HG02759 (cell line): ENCODE measurements at regions not wholly inside any gene's neighbourhood (a gene's known extent, or its start where the extent isn't known, plus 50 kb on each side); places are given as distances from the start of the nearest gene placed in this dataset.

Source experiments
- ATAC-seq: cut with Tn5 transposase; IDR thresholded peaks from one replicate; pipeline ENCODE4 v1.9.1; 2021; ENCODE audit warnings: mild to moderate bottlenecking, moderate library complexity; ENCODE audit not compliant: unreplicated experiment

- no peak for ATAC-seq
Observed at GRCh38 chr12:13843841-13844240, 137.6 kb downstream of the GRIN2B start.

GRCh38 chr12:13841358-13841757, 140.0 kb downstream of the GRIN2B start:
- ATAC-seq, result no peak

DNA sequence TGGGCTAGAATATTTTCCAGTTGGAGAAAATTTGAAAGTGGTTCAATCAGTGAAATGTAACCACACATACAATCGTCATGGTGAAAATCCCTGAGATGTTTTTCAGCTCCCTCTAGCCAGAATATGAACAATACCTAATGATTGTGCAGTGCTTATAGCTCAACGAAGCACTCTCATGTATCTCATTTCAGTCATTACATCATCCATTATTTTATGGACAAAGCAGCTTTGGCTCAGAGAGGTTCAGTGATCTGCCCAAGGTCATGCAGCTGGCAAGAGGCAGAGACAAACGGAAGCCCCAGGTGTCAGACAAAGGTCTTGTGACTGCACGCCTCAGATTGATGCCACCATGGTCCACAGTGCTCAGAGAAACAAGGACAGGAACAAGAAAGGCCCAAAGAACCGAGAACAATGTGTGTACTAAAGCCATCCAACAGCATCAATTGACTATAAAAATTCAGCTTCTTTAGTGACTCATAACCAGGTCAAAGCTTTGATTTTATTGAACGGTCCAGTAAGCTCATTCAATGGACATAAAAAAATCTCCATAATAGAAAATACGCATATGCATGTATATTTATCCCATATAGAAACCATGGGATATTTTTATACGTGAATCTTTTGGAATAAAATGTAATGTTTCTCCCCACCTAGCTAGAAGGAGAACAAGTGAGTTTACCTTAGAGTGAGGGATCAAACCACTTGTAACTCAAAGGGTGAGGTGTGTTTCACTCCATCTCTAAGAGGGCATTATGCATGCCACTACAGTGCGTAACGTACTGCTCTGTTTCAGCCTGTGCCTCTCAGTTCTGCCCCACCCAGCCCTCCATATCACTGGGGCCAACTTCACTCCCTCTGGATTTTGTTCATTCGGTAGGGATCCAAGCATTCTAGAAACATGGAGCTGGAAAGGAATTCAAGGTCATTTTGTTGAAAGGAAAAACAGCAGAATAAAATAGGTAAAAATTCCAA, 141.8 kb downstream of the GRIN2B start:
- ATAC-seq, result no peak

DNA sequence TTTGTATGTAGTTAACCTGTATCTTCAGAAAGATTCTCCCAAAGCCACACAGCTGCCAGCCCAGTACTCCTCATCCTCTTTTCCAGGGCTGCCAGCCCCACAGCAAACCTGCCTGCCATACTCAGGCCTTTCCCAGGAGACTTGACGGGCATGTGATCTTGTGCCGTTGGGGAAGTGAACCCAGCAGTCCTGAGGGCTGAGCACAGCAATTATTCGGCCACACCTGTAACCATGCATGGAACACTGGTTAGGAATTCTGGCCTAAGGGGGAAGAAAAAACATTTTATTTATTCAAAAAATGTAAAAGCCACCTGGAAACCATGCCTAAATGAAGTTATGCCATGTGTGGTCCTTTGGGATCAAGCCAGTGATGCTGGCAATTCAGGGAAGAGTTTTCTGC, 145.3 kb downstream of the GRIN2B start:
- ATAC-seq, result no peak

DNA sequence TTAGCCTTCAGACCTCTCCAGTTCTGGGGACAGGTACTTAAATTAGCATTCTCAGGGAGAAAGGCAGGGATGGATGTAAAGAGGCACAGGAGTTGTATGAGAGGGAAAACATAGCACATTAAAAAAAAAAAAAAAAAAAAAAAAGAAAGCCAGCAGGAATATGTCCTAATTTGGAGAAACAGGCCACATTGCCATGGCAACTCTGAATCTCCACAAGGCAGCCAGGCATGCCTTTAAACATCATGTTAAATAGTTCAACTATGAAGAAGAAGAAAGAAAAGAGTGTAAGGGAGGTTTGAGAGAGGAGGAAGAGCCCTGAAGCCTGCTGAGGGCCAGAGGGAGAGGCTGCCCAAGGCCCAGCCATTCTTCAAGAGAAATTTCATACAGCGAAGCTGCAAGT, 145.8 kb downstream of the GRIN2B start:
- no peak for ATAC-seq

- no peak for ATAC-seq
Observed at GRCh38 chr12:13834241-13834640, 147.2 kb downstream of the GRIN2B start.

DNA sequence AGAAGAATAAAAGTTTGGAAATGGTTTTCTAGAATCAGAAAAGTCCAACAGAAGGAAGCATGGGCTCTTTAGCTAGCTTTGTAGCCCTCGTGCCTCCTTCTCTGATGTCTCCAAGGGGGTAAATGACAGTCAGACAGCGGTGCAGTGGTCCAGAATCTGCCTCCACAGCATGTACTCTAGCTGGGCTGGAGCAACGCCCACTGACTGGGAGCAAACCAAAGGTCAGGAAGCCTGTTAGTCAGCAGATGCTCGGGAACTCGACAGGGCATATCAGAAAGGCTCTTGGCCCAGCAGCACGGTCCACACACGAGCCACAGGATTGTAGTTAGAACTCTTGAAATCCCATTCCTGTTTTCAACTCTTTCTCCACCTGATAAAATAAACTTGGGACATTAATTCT, 164.3 kb downstream of the GRIN2B start:
- ATAC-seq, result no peak

DNA sequence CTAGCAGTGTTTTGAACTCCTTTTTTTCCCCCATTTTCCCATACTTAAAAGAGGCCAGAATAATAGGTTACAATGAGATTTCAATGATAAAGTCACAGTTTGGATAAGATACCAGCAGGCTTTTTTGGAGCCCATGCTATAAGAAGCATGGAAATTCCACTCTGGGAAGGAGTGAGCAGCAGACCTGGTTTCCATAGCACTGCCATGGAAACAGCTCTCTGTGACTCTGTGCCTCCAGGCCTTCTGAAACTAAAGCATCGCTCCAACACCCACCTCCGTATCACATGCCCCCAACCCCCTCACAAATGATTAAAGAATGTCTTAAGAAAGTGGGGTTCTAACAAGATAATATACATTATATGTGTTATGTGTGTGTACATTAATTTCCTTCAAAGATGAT, 165.0 kb downstream of the GRIN2B start:
- ATAC-seq, result no peak

- no peak for ATAC-seq
Observed at GRCh38 chr12:13812168-13812567, 169.2 kb downstream of the GRIN2B start.

DNA sequence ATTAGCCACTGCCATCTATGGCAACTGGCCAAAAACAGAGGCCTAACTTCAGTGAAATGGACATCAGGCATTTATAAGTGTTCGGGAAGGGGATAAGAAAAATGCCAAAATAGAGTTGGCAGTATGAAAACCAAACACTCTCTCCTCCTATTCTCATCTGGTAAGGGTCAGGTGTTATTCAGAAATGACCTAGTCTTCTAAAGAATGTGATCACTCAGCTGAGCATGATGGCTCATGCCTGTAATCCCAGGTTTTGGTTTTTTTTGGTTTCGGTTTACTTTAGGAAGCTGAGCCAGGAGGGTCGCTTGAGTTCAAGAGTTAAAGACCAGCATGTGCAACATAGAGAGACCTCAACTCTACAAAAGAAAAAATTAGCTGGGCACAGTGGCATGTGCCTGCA, 170.3 kb downstream of the GRIN2B start:
- ATAC-seq, result no peak

- no peak for ATAC-seq
Observed at GRCh38 chr12:13805041-13805440, 176.4 kb downstream of the GRIN2B start.

- ATAC-seq, result no peak
Observed at GRCh38 chr12:13801543-13801942, 179.9 kb downstream of the GRIN2B start.

- ATAC-seq, result no peak
Observed at GRCh38 chr12:13799574-13799973, 181.8 kb downstream of the GRIN2B start.

DNA sequence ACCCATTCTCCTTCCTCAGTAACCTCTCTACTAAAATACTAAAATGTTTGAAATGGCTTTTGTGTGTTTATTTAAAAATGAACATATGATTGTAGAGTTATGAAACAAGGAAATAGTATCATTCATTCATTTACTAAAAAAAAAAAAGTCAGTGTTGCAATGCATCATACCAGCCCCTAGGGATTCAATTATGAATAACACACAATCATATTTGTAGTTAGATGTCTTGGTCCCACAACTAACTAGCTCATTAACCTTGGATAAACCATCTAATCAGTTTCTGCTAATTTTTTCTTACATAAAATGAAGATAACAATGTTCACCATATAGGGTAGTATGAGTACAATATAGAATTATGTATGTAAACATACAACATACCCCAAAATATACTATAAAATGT, 183.2 kb downstream of the GRIN2B start:
- ATAC-seq, result no peak

GRCh38 chr12:13794706-13795105, 186.7 kb downstream of the GRIN2B start:
- ATAC-seq, result no peak

DNA sequence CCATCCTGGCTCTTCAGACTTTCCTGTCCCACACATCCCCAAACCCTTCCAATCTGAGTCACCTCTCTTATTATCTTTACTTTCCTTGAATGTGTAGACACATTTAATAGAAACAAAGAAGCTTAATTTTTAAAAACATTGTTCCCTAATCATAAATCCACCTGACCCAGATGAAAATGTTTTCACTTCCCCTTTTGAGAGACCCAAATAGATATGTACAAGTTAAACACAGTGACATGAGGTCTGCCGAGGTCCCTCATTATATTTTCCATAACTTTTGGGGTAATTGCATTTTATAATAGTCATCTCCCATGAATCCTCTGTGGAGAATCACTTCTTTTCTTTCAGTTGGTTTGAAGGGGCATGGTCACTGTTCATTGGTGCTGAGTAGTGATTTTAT, 191.1 kb downstream of the GRIN2B start:
- ATAC-seq, result no peak

DNA sequence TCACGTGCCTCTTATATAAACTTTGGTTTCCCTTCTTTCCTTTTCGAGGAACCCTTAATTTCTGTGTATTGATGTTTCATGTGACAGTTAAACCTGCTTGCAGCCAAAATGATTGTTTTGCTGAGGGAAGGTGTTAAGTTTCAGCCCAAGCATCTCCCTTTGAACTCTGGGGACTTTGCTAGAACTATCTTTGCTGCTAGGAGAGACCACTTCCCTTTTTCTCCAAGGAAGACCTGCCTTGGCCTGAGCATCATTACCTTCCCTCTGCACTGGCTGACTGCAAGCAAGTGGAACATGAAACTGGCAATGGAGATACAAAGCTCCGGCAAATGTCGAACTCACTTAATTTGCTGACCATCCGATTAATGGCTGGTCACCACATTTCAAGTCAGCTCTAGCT, 192.8 kb downstream of the GRIN2B start:
- no peak for ATAC-seq

DNA sequence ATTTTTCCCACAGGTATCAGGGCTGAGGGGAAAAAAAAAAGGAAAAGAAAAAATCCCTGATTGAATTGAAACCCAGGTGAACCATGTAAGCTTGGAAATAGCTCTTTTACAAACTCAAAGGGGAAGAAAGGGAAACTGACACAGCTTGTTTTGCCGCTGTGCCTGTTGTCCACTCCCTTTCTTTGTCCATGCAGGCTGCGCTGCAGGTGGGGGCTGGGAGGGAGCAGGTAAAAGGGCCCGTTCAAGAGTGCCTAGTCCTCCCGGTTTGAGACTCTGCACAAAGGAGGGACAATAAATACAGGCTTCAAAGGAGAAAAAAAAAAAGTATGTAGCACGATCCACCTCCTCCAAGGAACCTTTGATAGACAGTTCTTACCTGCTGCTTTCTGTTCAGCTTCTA, 194.8 kb downstream of the GRIN2B start:
- ATAC-seq, result no peak

GRCh38 chr12:13784504-13784903, 196.9 kb downstream of the GRIN2B start:
- no peak for ATAC-seq

GRCh38 chr12:13780453-13780852, 200.9 kb downstream of the GRIN2B start:
- no peak for ATAC-seq

GRCh38 chr12:13777374-13777773, 204.0 kb downstream of the GRIN2B start:
- no peak for ATAC-seq

DNA sequence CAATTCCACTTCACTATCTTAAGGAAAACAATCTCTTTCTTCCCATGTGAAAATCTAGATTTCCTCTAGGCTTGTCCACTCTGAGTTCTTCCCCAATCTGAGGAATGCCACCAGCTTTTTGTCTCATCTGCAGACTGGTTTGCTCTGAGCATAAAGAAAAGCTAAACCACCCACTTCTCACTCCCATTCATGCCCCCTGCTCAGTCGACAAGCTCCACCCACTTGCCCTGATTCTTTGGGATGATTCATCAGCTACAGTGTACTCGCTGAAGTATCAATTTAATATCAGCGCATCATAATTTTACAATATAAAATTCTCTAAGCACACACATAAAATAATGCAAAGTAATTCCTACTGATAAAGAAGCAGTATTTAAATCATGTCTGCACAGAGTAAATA, 209.1 kb downstream of the GRIN2B start:
- ATAC-seq, result no peak

- no peak for ATAC-seq
Observed at GRCh38 chr12:13770576-13770975, 210.8 kb downstream of the GRIN2B start.
